ENCODE measurements at regions not wholly inside any gene's neighbourhood (a gene's known extent, or its start where the extent isn't known, plus 50 kb on each side); places are given as distances from the start of the nearest gene placed in this dataset.

GRCh38 chr13:80555796-80556678 is 215.1 kb upstream of the SPRY2 start:
- Histone ChIP-seq H3K27me3 (ENCODE audit: insufficient read depth, poor library complexity, severe bottlenecking) (no peaks in the 10 kb centered on the region), H3K4me3 (replicated peaks; ENCODE audit: insufficient read depth, low read length) (no peak overlapping the region), H3K27ac (replicated peaks) (no peak overlapping the region)
- DNase-seq (ENCODE audit: low read depth in 1 of 2, low spot score in 1 of 2) = no peak
- TF ChIP-seq SPI1 (IDR thresholded peaks at IDR 0.05; ENCODE audit: borderline replicate concordance, low read depth) (no peak), REST (IDR thresholded peaks at IDR 0.05; ENCODE audit: insufficient replicate concordance, low read depth) (no peak), POLR2AphosphoS5 (IDR thresholded peaks at IDR 0.05; ENCODE audit: low read depth) (no peak), CTCF (IDR thresholded peaks at IDR 0.05; ENCODE audit: insufficient read depth, low read length) (no peak), GABPA (IDR thresholded peaks at IDR 0.05; ENCODE audit: low read depth) (no peak)

GRCh38 chr13:80552851-80553440 is 212.0 kb upstream of the SPRY2 start:
- Histone ChIP-seq H3K27me3 (ENCODE audit: insufficient read depth, poor library complexity, severe bottlenecking) (no peaks in the 10 kb centered on the region), H3K27ac (replicated peaks) (no peak overlapping the region), H3K4me3 (replicated peaks; ENCODE audit: insufficient read depth, low read length) (no peak overlapping the region)
- TF ChIP-seq REST (IDR thresholded peaks at IDR 0.05; ENCODE audit: insufficient replicate concordance, low read depth) = no peak
- TF ChIP-seq GABPA (IDR thresholded peaks at IDR 0.05; ENCODE audit: low read depth) = no peak
- TF ChIP-seq SPI1 (IDR thresholded peaks at IDR 0.05; ENCODE audit: borderline replicate concordance, low read depth) = no peak
- TF ChIP-seq POLR2AphosphoS5 (IDR thresholded peaks at IDR 0.05; ENCODE audit: low read depth) = no peak
- TF ChIP-seq CTCF (IDR thresholded peaks at IDR 0.05; ENCODE audit: insufficient read depth, low read length) = no peak
- no peak for DNase-seq (ENCODE audit: low read depth in 1 of 2, low spot score in 1 of 2)

GRCh38 chr13:80551650-80552497 is 210.9 kb upstream of the SPRY2 start:
- Histone ChIP-seq H3K27me3 (ENCODE audit: insufficient read depth, poor library complexity, severe bottlenecking) (no peaks in the 10 kb centered on the region), H3K27ac (replicated peaks) (no peak overlapping the region), H3K4me3 (replicated peaks; ENCODE audit: insufficient read depth, low read length) (no peak overlapping the region)
- TF ChIP-seq SPI1 (IDR thresholded peaks at IDR 0.05; ENCODE audit: borderline replicate concordance, low read depth) (no peak), POLR2AphosphoS5 (IDR thresholded peaks at IDR 0.05; ENCODE audit: low read depth) (no peak), CTCF (IDR thresholded peaks at IDR 0.05; ENCODE audit: insufficient read depth, low read length) (no peak), REST (IDR thresholded peaks at IDR 0.05; ENCODE audit: insufficient replicate concordance, low read depth) (no peak), GABPA (IDR thresholded peaks at IDR 0.05; ENCODE audit: low read depth) (no peak)
- no peak for DNase-seq (ENCODE audit: low read depth in 1 of 2, low spot score in 1 of 2)

All from HL-60 (cell line).